WTC11 (cell line): ENCODE measurements at regions not wholly inside any gene's neighbourhood (a gene's known extent, or its start where the extent isn't known, plus 50 kb on each side); places are given as distances from the start of the nearest gene placed in this dataset.

Experiments used
- ATAC-seq: fragments of 200-7000 bp; cut with Tn5 transposase; 2 replicates; pipeline ENCODE4 v1.10.0; 2021; ENCODE audit warnings: mild to moderate bottlenecking, moderate library complexity
- CTCF ChIA-PET: fragments of 300-600 bp; sonication (Branson Sonifier 250); formaldehyde crosslinking; loops from one replicate; lab custom pipeline; 2021; ENCODE audit warnings: antibody characterized with exemption; lab: Charles Lee
- POLR2A ChIA-PET: fragments of 350-600 bp; sonication (Branson Sonifier 250); formaldehyde crosslinking; loops from one replicate; lab custom pipeline; 2021; ENCODE audit warnings: antibody characterized with exemption; lab: Charles Lee
- DNase-seq: peaks from one replicate; pipeline ENCODE4 v3.0.0; 2021; ENCODE audit warnings: low spot score
- H3K27ac Mint-ChIP-seq: 2 replicates; pipeline ENCODE4 v1.8.0; 2021; ENCODE audit warnings: mixed read lengths
- H3K27me3 Mint-ChIP-seq: 2 replicates; pipeline ENCODE4 v1.8.0; 2021; ENCODE audit warnings: low read depth, mild to moderate bottlenecking, moderate library complexity, mixed read lengths
- H3K36me3 Mint-ChIP-seq: 2 replicates; pipeline ENCODE4 v1.8.0; 2021; ENCODE audit warnings: mixed read lengths
- H3K4me1 Mint-ChIP-seq: 2 replicates; pipeline ENCODE4 v1.8.0; 2022; ENCODE audit warnings: mixed read lengths
- H3K4me3 Mint-ChIP-seq: 2 replicates; pipeline ENCODE4 v1.8.0; 2021; ENCODE audit warnings: mild to moderate bottlenecking, moderate library complexity, mixed read lengths
- H3K9me3 Mint-ChIP-seq: 2 replicates; pipeline ENCODE4 v1.8.0; 2021; ENCODE audit warnings: mixed read lengths
- ARID4B ChIP-seq: sonication (generic); formaldehyde crosslinking; IDR thresholded peaks from 2 replicates; pipeline ENCODE4 v1.8.0; 2023; ENCODE audit warnings: missing genetic modification reagents, mild to moderate bottlenecking, borderline replicate concordance
- ATF2 ChIP-seq: sonication (generic); formaldehyde crosslinking; IDR thresholded peaks from 2 replicates; pipeline ENCODE4 v1.8.1; 2022; ENCODE audit warnings: low read depth, missing genetic modification reagents, borderline replicate concordance
- ATF3 ChIP-seq: sonication (generic); formaldehyde crosslinking; conservative IDR thresholded peaks from 2 replicates; pipeline ENCODE4 v1.8.1; 2022; ENCODE audit warnings: mild to moderate bottlenecking, missing genetic modification reagents
- CBFB ChIP-seq: sonication (generic); formaldehyde crosslinking; IDR thresholded peaks from 2 replicates; pipeline ENCODE4 v1.8.1; 2022; ENCODE audit warnings: mild to moderate bottlenecking, low read depth, missing genetic modification reagents
- EMX1 ChIP-seq: fragments of 250-450 bp; sonication (Bioruptor Pico); IDR thresholded peaks from 2 replicates; pipeline ENCODE4 v1.8.0; 2021; ENCODE audit warnings: mild to moderate bottlenecking
- ESRRA ChIP-seq: sonication (generic); formaldehyde crosslinking; IDR thresholded peaks from 2 replicates; pipeline ENCODE4 v1.8.1; 2022; ENCODE audit warnings: mild to moderate bottlenecking, missing genetic modification reagents, borderline replicate concordance
- FOXP1 ChIP-seq: sonication (generic); formaldehyde crosslinking; IDR thresholded peaks from 2 replicates; pipeline ENCODE4 v1.8.0; 2022; ENCODE audit warnings: missing genetic modification reagents, mild to moderate bottlenecking, moderate library complexity, borderline replicate concordance
- GTF2I ChIP-seq: fragments of 250-450 bp; sonication (Bioruptor Pico); conservative IDR thresholded peaks from 2 replicates; pipeline ENCODE4 v1.4.0; 2021; ENCODE audit warnings: mild to moderate bottlenecking
- HMGA2 ChIP-seq: fragments of 250-450 bp; sonication (Bioruptor Pico); IDR thresholded peaks from 2 replicates; pipeline ENCODE4 v1.4.0; 2021; ENCODE audit warnings: mild to moderate bottlenecking, moderate library complexity
- IRF1 ChIP-seq: sonication (generic); formaldehyde crosslinking; IDR thresholded peaks from 2 replicates; pipeline ENCODE4 v1.8.0; 2023; ENCODE audit warnings: missing genetic modification reagents
- NFYB ChIP-seq: sonication (generic); formaldehyde crosslinking; conservative IDR thresholded peaks from 2 replicates; pipeline ENCODE4 v1.8.0; 2022; ENCODE audit warnings: low read depth, missing genetic modification reagents
- RELA ChIP-seq: sonication (generic); formaldehyde crosslinking; IDR thresholded peaks from 2 replicates; pipeline ENCODE4 v1.8.1; 2022; ENCODE audit warnings: missing genetic modification reagents, mild to moderate bottlenecking, borderline replicate concordance
- RORB ChIP-seq: fragments of 250-450 bp; sonication (Bioruptor Pico); IDR thresholded peaks from 2 replicates; pipeline ENCODE4 v1.9.0; 2021; ENCODE audit warnings: mild to moderate bottlenecking
- SMAD3 ChIP-seq: sonication (generic); formaldehyde crosslinking; IDR thresholded peaks from 2 replicates; pipeline ENCODE4 v1.8.0; 2022; ENCODE audit warnings: missing genetic modification reagents, mild to moderate bottlenecking, borderline replicate concordance
- STAT6 ChIP-seq: sonication (generic); formaldehyde crosslinking; conservative IDR thresholded peaks from 2 replicates; pipeline ENCODE4 v1.8.1; 2023; ENCODE audit warnings: mild to moderate bottlenecking, low read depth, missing genetic modification reagents, moderate library complexity
- TEAD1 ChIP-seq: sonication (generic); formaldehyde crosslinking; IDR thresholded peaks from 2 replicates; pipeline ENCODE4 v1.8.0; 2022; ENCODE audit warnings: mild to moderate bottlenecking, missing genetic modification reagents
- TEAD4 ChIP-seq: sonication (generic); formaldehyde crosslinking; IDR thresholded peaks from 2 replicates; pipeline ENCODE4 v1.8.0; 2022; ENCODE audit warnings: mild to moderate bottlenecking, missing genetic modification reagents
- USF1 ChIP-seq: sonication (generic); formaldehyde crosslinking; IDR thresholded peaks from 2 replicates; pipeline ENCODE4 v1.8.0; 2022; ENCODE audit warnings: mild to moderate bottlenecking, missing genetic modification reagents
- ZBTB21 ChIP-seq: sonication (generic); formaldehyde crosslinking; IDR thresholded peaks from 2 replicates; pipeline ENCODE4 v1.8.1; 2023; ENCODE audit warnings: mild to moderate bottlenecking, missing genetic modification reagents, borderline replicate concordance
- ZNF138 ChIP-seq: sonication (generic); formaldehyde crosslinking; conservative IDR thresholded peaks from 2 replicates; pipeline ENCODE4 v1.8.1; 2022; ENCODE audit warnings: mild to moderate bottlenecking, moderate library complexity, missing genetic modification reagents
- ZNF671 ChIP-seq: fragments of 250-450 bp; sonication (Bioruptor Pico); IDR thresholded peaks from 2 replicates; pipeline ENCODE4 v1.8.0; 2021; ENCODE audit warnings: mild to moderate bottlenecking

GRCh38 chr12:88935856-88936255, 355.6 kb upstream of the KITLG start (continued):
- TF ChIP-seq STAT6 (CRISPR knock-in tag) = no peak

GRCh38 chr12:88934163-88934747, 354.0 kb upstream of the KITLG start:
- DNase-seq = no peak
- Mint-ChIP-seq H3K36me3 (no peaks in the 10 kb centered on the region), H3K27me3 (no peaks in the 10 kb centered on the region), H3K27ac (no peak overlapping the region), H3K4me1 (peaks cover 28% of the 10 kb centered on the region), H3K9me3 (no peaks in the 10 kb centered on the region), H3K4me3 (no peak overlapping the region)
- no peak for ATAC-seq
- no peak for TF ChIP-seq SMAD3 (CRISPR knock-in tag)
- no peak for TF ChIP-seq CBFB
- no peak for TF ChIP-seq IRF1 (CRISPR knock-in tag)
- no peak for TF ChIP-seq ZBTB21 (CRISPR knock-in tag)
- TF ChIP-seq TEAD4 = no peak
- no peak for TF ChIP-seq ARID4B (CRISPR knock-in tag)
- no peak for TF ChIP-seq NFYB
- TF ChIP-seq FOXP1 (CRISPR knock-in tag) = no peak
- no peak for TF ChIP-seq HMGA2 (CRISPR knock-in tag)
- no peak for TF ChIP-seq STAT6 (CRISPR knock-in tag)
- no peak for TF ChIP-seq ZNF138 (CRISPR knock-in tag)
- CTCF ChIA-PET = interaction anchor here (1.0 to 1.2 kb wide), 2 partner anchors 12 to 59 kb away, joined by 3 to 4 read pairs; no protein-coding TSS in a partner anchor
- POLR2A ChIA-PET = no interaction called here

GRCh38 chr12:88932457-88932856, 352.2 kb upstream of the KITLG start:
- Mint-ChIP-seq H3K4me1 (peaks cover 28% of the 10 kb centered on the region), H3K4me3 (no peak overlapping the region), H3K9me3 (no peaks in the 10 kb centered on the region), H3K27ac (no peak overlapping the region), H3K36me3 (no peaks in the 10 kb centered on the region), H3K27me3 (no peaks in the 10 kb centered on the region)
- no peak for DNase-seq
- ChIA-PET CTCF (no interaction called here), POLR2A (no interaction called here)
- peak; percentile 28; the same call in 1 of the 2 replicates for ATAC-seq
- no peak for TF ChIP-seq ZNF671 (CRISPR knock-in tag)
- no peak for TF ChIP-seq TEAD1 (CRISPR knock-in tag)
- TF ChIP-seq NFYB = no peak
- TF ChIP-seq USF1 (CRISPR knock-in tag) = no peak
- no peak for TF ChIP-seq RELA
- no peak for TF ChIP-seq ATF3
- TF ChIP-seq EMX1 = no peak
- no peak for TF ChIP-seq RORB
- TF ChIP-seq ATF2 (CRISPR knock-in tag) = no peak
- TF ChIP-seq ESRRA (CRISPR knock-in tag) = no peak
- no peak for TF ChIP-seq GTF2I (CRISPR knock-in tag)
